Retinal pigment epithelial cell (primary cell): ENCODE measurements at regions not wholly inside any gene's neighbourhood (a gene's known extent, or its start where the extent isn't known, plus 50 kb on each side); places are given as distances from the start of the nearest gene placed in this dataset.

Experiments
- DNase-seq: peaks from one replicate; pipeline ENCODE4 v3.0.0-alpha.2; 2010; ENCODE audit warnings: low read depth
- H3K4me3 ChIP-seq: 2 replicates; pipeline ENCODE4 v1.5.1; 2011; ENCODE audit warnings: mild to moderate bottlenecking, low read length, control low read depth, moderate library complexity
- CTCF ChIP-seq: conservative IDR thresholded peaks from 2 replicates; pipeline ENCODE4 v1.5.1; 2011; ENCODE audit warnings: low read depth, low read length, control low read depth, inconsistent platforms

GRCh38 chr10:4434105-4434504 is 391.9 kb upstream of the AKR1E2 start:
- no peak overlapping the region for H3K4me3 ChIP-seq
- no peak for TF ChIP-seq CTCF
- no peak for DNase-seq

- no peak overlapping the region for H3K4me3 ChIP-seq
- TF ChIP-seq CTCF: no peak
- DNase-seq: peak; percentile 91
These were observed 394.7 kb upstream of the AKR1E2 start for GRCh38 chr10:4431114-4431863.

GRCh38 chr10:4429571-4429970 is 396.4 kb upstream of the AKR1E2 start:
- no peak overlapping the region for H3K4me3 ChIP-seq
- no peak for TF ChIP-seq CTCF
- DNase-seq: no peak

- H3K4me3 ChIP-seq: no peak overlapping the region
- TF ChIP-seq CTCF: no peak
- DNase-seq: no peak
These were observed 398.5 kb upstream of the AKR1E2 start for GRCh38 chr10:4427532-4427931.

GRCh38 chr10:4426866-4427265 is 399.1 kb upstream of the AKR1E2 start:
- no peak overlapping the region for H3K4me3 ChIP-seq
- DNase-seq: no peak
- TF ChIP-seq CTCF: no peak

- no peak for DNase-seq
- no peak for TF ChIP-seq CTCF
- H3K4me3 ChIP-seq: no peak overlapping the region
These were observed 416.7 kb upstream of the AKR1E2 start for GRCh38 chr10:4409319-4409718.

- no peak for DNase-seq
- H3K4me3 ChIP-seq: no peak overlapping the region
- no peak for TF ChIP-seq CTCF
These were observed 418.2 kb upstream of the AKR1E2 start for GRCh38 chr10:4407783-4408182.
